SK-MEL-5 (cell line): ENCODE measurements at regions not wholly inside any gene's neighbourhood (a gene's known extent, or its start where the extent isn't known, plus 50 kb on each side); places are given as distances from the start of the nearest gene placed in this dataset.

Experiments
- DNase-seq: peaks from one replicate; pipeline ENCODE4 v3.0.0-alpha.2; 2016; ENCODE audit warnings: low read depth, low spot score
- in situ Hi-C: cut with HindIII; loops from 2 replicates; pipeline ENCODE4 v1.10.0; 2016; ENCODE audit warnings: low sequenced_read_pairs, high pct_unique_total_duplicates, low pct_unique_long_range_greater_than_20kb
- small RNA-seq, 2 experiments: library from RNA; depleted of rRNA; stranded (forward); fragments of <200 nt; gene quantifications; one replicate each; pipeline ENCODE3, GENCODE V24; 2014

DNA sequence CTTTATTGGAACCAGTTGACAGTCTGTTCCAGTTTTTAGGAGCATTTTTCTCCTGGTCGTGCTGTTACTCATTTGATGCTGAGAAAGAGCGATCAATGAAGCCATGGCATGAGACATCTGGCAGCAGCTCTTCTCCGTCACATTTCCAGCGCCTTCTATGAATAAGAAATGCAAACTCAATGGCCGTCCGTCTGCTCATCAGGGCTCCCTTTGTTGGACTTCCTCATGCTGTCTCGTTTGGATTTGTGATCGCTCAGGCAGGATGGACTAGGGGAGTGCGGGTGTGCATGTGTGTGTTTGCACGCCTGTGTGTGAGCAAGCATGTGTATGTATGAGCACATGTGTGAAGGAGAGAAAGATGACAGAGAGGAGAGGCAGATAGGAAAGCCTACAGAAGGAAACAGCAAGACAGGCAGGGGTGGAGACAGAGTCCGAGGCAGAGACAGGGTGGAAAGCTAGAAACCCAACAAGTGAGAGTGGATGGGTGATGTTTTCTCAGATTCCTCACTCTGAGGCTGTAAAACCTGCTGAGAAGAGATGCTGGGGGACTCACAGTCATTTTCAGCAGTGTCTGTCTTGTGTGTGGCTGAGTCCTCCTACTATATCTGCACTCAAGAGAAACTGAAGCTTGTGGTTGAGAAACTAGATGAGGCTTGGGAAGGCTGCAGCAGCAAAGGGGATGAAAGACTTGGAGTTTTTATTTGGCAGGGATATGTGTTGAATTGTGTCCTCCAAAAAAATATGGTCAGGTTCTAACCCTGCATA is 56.0 kb upstream of the CLMP start:
- in situ Hi-C loops = loop anchor here (25.0 kb wide), 1 partner anchor 139 kb away; no protein-coding TSS in a partner anchor
- no peak for DNase-seq

DNA sequence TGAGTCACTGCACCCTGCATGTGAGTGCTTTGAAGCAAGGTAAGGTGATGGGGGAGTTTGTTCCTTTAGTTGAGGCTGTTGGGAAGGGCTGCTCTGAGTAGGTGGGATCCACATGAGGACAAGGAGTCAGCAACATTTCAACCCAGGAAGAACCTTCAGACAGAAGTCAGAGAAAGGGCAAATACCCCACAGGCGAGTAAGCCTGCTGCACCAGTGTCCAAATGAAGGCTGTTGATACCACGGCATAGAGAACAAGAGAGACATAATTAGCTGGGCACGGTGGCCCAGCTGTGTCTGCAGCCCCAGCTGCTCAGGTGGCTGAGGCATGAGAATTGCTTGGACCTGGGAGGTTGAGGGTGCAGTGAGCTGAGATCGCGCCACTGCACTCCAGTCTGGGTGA is 54.3 kb upstream of the CLMP start:
- in situ Hi-C loops = no loop called here
- no peak for DNase-seq

DNA sequence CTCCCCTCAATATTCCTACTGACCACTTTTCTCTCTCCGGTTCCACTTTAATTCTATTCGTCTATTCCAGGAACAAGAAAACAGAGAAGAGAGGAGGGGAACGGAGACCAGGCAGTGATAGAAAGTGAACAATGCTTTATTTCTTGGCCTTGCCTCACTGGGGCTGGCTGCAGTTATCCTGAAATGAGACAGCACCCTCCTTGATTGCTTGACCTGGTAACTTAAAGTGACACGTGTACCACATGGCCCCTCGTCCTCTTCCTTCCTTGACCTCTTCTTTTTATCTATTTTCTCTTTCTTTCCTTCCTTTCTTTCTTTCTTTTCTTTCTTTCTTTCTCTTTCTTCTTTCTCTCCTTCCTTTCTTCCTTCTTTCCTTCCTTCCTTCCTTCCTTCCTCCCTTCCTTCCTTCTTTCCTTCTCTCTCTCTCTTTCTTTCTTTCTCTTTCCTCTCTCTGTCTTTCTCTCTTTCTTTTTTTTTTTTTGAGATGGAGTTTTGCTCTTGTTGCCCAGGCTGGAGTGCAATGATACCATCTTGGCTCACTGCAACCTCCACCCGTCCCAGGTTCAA is 52.8 kb upstream of the CLMP start:
- in situ Hi-C loops = no loop called here
- DNase-seq = no peak

DNA sequence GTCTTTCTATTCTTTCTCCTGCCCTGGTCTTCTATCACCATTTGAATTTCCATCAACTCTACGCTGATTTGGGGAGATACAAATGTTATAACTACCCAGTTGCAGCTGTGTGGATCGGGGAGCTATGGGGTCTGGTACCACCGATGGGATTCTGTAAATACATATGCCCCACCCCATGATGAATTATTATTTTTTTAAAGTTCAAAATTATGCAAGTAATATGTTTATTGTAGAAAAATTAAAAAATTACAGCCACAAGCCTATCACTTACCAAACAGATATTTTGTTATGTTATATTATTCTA is 52.4 kb upstream of the CLMP start:
- no peak for DNase-seq
- in situ Hi-C loops = no loop called here

DNA sequence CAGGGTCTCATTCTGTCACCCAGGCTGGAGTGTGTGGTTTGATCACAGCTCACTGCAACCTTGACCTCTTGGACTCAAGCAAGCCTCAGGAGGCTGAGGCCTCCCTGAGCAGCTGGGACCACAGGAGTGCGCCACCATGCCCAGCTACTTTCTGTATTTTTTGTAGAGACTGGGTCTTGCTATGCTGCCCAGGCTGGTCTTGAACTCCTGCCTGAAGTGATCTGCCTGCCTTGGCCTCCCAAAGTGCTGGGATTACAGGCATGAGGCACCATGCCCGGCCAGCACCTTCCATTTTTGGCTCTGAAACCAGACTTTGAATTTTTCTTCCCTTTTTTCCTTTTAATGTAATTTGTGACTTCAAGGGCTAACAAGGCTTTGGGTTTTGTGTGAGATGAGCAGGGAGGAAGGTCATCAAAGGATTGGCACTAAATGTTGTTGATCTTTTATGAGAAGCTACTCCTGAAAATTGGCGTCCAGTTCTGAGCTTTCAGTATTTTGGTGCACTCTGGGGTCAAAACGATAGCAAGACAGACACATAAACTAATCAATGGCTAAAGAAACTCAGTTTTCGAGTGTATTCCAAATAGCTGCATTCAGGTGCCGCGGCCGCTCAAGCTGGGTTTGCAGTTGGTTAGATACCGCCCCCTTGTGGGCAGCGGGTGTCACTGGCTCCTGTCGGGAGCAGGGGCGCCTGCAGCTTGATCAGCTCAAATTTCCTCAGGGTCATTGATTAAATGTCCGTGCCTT is 51.9 kb upstream of the CLMP start:
- in situ Hi-C loops = no loop called here
- peak; percentile 69 for DNase-seq

DNA sequence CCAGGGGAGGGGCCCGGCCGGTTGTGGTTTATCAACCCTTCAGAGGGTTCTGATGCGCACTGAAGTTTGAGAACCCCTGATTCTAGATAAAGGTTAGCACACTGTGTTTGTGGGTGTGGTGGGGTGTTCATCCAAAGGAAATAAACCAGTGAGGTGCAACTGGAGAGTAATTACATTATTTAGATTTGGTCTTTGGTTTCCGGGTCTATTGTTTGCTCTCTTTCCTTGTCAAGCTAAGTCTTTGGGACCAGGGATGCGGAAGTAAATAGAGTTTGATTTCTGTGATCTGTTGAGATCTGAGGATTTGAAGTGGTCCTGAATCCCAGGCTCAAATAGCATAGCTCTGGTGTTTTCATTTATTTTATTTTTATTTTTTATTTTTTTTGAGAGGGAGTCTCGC is 50.5 kb upstream of the CLMP start:
- no peak for DNase-seq
- in situ Hi-C loops = no loop called here

Small RNA genes lying in the stretch of these regions (small RNA-seq; reads per million reads assigned to genes)
- gene RF00096 = 0 reads per million in 2 experiments
